ENCODE measurements at regions not wholly inside any gene's neighbourhood (a gene's known extent, or its start where the extent isn't known, plus 50 kb on each side); places are given as distances from the start of the nearest gene placed in this dataset.

- no peaks in the 10 kb centered on the region for H3K9me3 ChIP-seq (ENCODE audit: insufficient read depth, low read depth, low read length)
- peaks cover 13% of the 10 kb centered on the region for H3K79me2 ChIP-seq (ENCODE audit: insufficient read depth, low read length)
- DNase-seq (ENCODE audit: low read depth), result no peak
Observed at GRCh38 chr2:74048147-74048546, 63.4 kb downstream of the TET3 start.

GRCh38 chr2:74048843-74049519 lies 64.3 kb downstream of the TET3 start:
- peaks cover 21% of the 10 kb centered on the region for H3K36me3 Mint-ChIP-seq (ENCODE audit: low read depth, unreplicated experiment)
- no peaks in the 10 kb centered on the region for H3K9me3 Mint-ChIP-seq (ENCODE audit: unreplicated experiment)
- Histone ChIP-seq H2AFZ (ENCODE audit: low read depth, low read length) (no peak overlapping the region), H3K9me3 (ENCODE audit: insufficient read depth, low read depth, low read length) (no peaks in the 10 kb centered on the region), H3K36me3 (ENCODE audit: insufficient read depth, low read length) (peaks cover 2% of the 10 kb centered on the region), H3K4me3 (ENCODE audit: insufficient read depth, low read depth, low read length) (no peak overlapping the region), H3K27ac (ENCODE audit: low read depth, low read length) (no peak overlapping the region), H3K9ac (ENCODE audit: low read length) (no peak overlapping the region), H3K27me3 (ENCODE audit: insufficient read depth, low read length) (no peaks in the 10 kb centered on the region), H3K79me2 (ENCODE audit: insufficient read depth, low read length) (peaks cover 7% of the 10 kb centered on the region), H4K20me1 (ENCODE audit: insufficient read depth, low read length) (peaks cover 51% of the 10 kb centered on the region), H3K4me1 (ENCODE audit: insufficient read depth, low read length) (no peaks in the 10 kb centered on the region), H3K4me2 (ENCODE audit: low read length) (no peak overlapping the region)
- no peaks in the 10 kb centered on the region for H3K27me3 Mint-ChIP-seq (ENCODE audit: low read depth, unreplicated experiment)
- no peak for FAIRE-seq
- H3K4me3 Mint-ChIP-seq (ENCODE audit: unreplicated experiment), result no peak overlapping the region
- H3K4me1 Mint-ChIP-seq (ENCODE audit: low read depth, unreplicated experiment), result peaks cover 34% of the 10 kb centered on the region
- TF ChIP-seq EZH2 (IDR thresholded peaks at IDR 0.05; ENCODE audit: insufficient read depth, low read length) (no peak), CTCF (IDR thresholded peaks at IDR 0.05; ENCODE audit: insufficient read depth, low read depth, low read length) (no peak)
- no peak overlapping the region for H3K27ac Mint-ChIP-seq (ENCODE audit: unreplicated experiment)
- DNase-seq (ENCODE audit: low read depth), result no peak

More at GRCh38 chr2:74048147-74048546, 63.4 kb downstream of the TET3 start:
- H3K27me3 ChIP-seq (ENCODE audit: insufficient read depth, low read length), result no peaks in the 10 kb centered on the region
- Mint-ChIP-seq H3K36me3 (ENCODE audit: low read depth, unreplicated experiment) (peaks cover 20% of the 10 kb centered on the region), H3K4me3 (ENCODE audit: unreplicated experiment) (no peak overlapping the region), H3K27ac (ENCODE audit: unreplicated experiment) (no peak overlapping the region), H3K27me3 (ENCODE audit: low read depth, unreplicated experiment) (no peaks in the 10 kb centered on the region), H3K4me1 (ENCODE audit: low read depth, unreplicated experiment) (peaks cover 31% of the 10 kb centered on the region), H3K9me3 (ENCODE audit: unreplicated experiment) (no peaks in the 10 kb centered on the region)
- H3K4me2 ChIP-seq (ENCODE audit: low read length), result no peak overlapping the region
- H3K36me3 ChIP-seq (ENCODE audit: insufficient read depth, low read length), result peaks cover 2% of the 10 kb centered on the region
- H3K4me1 ChIP-seq (ENCODE audit: insufficient read depth, low read length), result no peaks in the 10 kb centered on the region
- H3K27ac ChIP-seq (ENCODE audit: low read depth, low read length), result no peak overlapping the region
- TF ChIP-seq CTCF (IDR thresholded peaks at IDR 0.05; ENCODE audit: insufficient read depth, low read depth, low read length), result no peak
- no peak for TF ChIP-seq EZH2 (IDR thresholded peaks at IDR 0.05; ENCODE audit: insufficient read depth, low read length)
- no peak overlapping the region for H2AFZ ChIP-seq (ENCODE audit: low read depth, low read length)
- no peak overlapping the region for H3K4me3 ChIP-seq (ENCODE audit: insufficient read depth, low read depth, low read length)
- H4K20me1 ChIP-seq (ENCODE audit: insufficient read depth, low read length), result peaks cover 53% of the 10 kb centered on the region
- FAIRE-seq, result no peak
- no peak overlapping the region for H3K9ac ChIP-seq (ENCODE audit: low read length)

- Histone ChIP-seq H3K79me2 (ENCODE audit: insufficient read depth, low read length) (peaks cover 7% of the 10 kb centered on the region), H3K9me3 (ENCODE audit: insufficient read depth, low read depth, low read length) (no peaks in the 10 kb centered on the region), H3K4me3 (ENCODE audit: insufficient read depth, low read depth, low read length) (no peak overlapping the region), H3K4me2 (ENCODE audit: low read length) (no peak overlapping the region), H3K4me1 (ENCODE audit: insufficient read depth, low read length) (no peaks in the 10 kb centered on the region), H4K20me1 (ENCODE audit: insufficient read depth, low read length) (peaks cover 45% of the 10 kb centered on the region), H3K9ac (ENCODE audit: low read length) (no peak overlapping the region), H3K27me3 (ENCODE audit: insufficient read depth, low read length) (no peaks in the 10 kb centered on the region), H3K27ac (ENCODE audit: low read depth, low read length) (no peak overlapping the region), H2AFZ (ENCODE audit: low read depth, low read length) (no peak overlapping the region), H3K36me3 (ENCODE audit: insufficient read depth, low read length) (peaks cover 2% of the 10 kb centered on the region)
- DNase-seq (ENCODE audit: low read depth) (no peak), FAIRE-seq (no peak)
- Mint-ChIP-seq H3K27me3 (ENCODE audit: low read depth, unreplicated experiment) (no peaks in the 10 kb centered on the region), H3K4me3 (ENCODE audit: unreplicated experiment) (no peak overlapping the region), H3K9me3 (ENCODE audit: unreplicated experiment) (no peaks in the 10 kb centered on the region), H3K36me3 (ENCODE audit: low read depth, unreplicated experiment) (peaks cover 22% of the 10 kb centered on the region), H3K4me1 (ENCODE audit: low read depth, unreplicated experiment) (peaks cover 36% of the 10 kb centered on the region), H3K27ac (ENCODE audit: unreplicated experiment) (no peak overlapping the region)
- TF ChIP-seq EZH2 (IDR thresholded peaks at IDR 0.05; ENCODE audit: insufficient read depth, low read length) (no peak), CTCF (IDR thresholded peaks at IDR 0.05; ENCODE audit: insufficient read depth, low read depth, low read length) (no peak)
Observed at GRCh38 chr2:74050151-74050550, 65.4 kb downstream of the TET3 start.

All from astrocyte (in vitro differentiated cells and primary cell).